Lung (tissue), 11 donors: ENCODE measurements at regions not wholly inside any gene's neighbourhood (a gene's known extent, or its start where the extent isn't known, plus 50 kb on each side); places are given as distances from the start of the nearest gene placed in this dataset.

Experiments used
- ATAC-seq: fragments of 200-7000 bp; cut with Tn5 transposase; one replicate; pipeline ENCODE4 v1.9.1; 2020; ENCODE audit warnings: moderate number of reproducible peaks; ENCODE audit not compliant: insufficient read depth, low FRiP score
- DNase-seq, 3 donors: peaks; one replicate each; pipeline ENCODE4 v3.0.0-alpha.2; 2013 to 2017
- H3K27ac ChIP-seq, 2 donors: one replicate each; pipeline ENCODE4 v1.5.1; 2013; ENCODE audit warnings: mild to moderate bottlenecking in 2 of 2, moderate library complexity in 2 of 2, control low read depth in 1 of 2, inconsistent platforms in 1 of 2, low read depth in 1 of 2, low read length in 1 of 2
- H3K27me3 ChIP-seq, 3 donors: one replicate each; pipeline ENCODE4 v1.5.1; 2013; ENCODE audit warnings: low read length in 2 of 3; ENCODE audit not compliant: control insufficient read depth in 3 of 3, insufficient read depth in 3 of 3
- H3K36me3 ChIP-seq, 4 donors: one replicate each; pipeline ENCODE4 v1.5.1; 2013; ENCODE audit warnings: low read length in 4 of 4, mild to moderate bottlenecking in 1 of 4, moderate library complexity in 1 of 4; ENCODE audit not compliant: control insufficient read depth in 4 of 4, insufficient read depth in 4 of 4
- H3K4me1 ChIP-seq, 5 donors: one replicate each; pipeline ENCODE4 v1.5.1; 2013; ENCODE audit warnings: low read length in 5 of 5, mild to moderate bottlenecking in 2 of 5, moderate library complexity in 1 of 5; ENCODE audit not compliant: control insufficient read depth in 5 of 5, insufficient read depth in 5 of 5
- H3K4me3 ChIP-seq: one replicate; pipeline ENCODE4 v1.5.1; 2013; ENCODE audit warnings: mild to moderate bottlenecking, control low read depth, moderate library complexity
- H3K9ac ChIP-seq, 2 donors: one replicate each; pipeline ENCODE4 v1.5.1; 2013; ENCODE audit warnings: low read length in 2 of 2, control low read depth in 1 of 2; ENCODE audit not compliant: insufficient read depth in 1 of 2
- H3K9me3 ChIP-seq, 4 donors: one replicate each; pipeline ENCODE4 v1.5.1; 2013; ENCODE audit warnings: low read length in 3 of 4, mild to moderate bottlenecking in 1 of 4, moderate library complexity in 1 of 4; ENCODE audit not compliant: control insufficient read depth in 4 of 4, insufficient read depth in 3 of 4
- WGBS, 2 donors: extraction: QIAGEN DNeasy Blood & Tissue Kit; methylation state at CpG; one replicate each; pipeline ENCODE4 v1.1.7; 2013; 5-methylcytosine and 5-hydroxymethylcytosine counted together
- TF ChIP-seq, protein P1 (sequence below): IDR thresholded peaks from 2 replicates; pipeline ENCODE4 v1.5.1; 2012; ENCODE audit warnings: mild to moderate bottlenecking; ENCODE audit errors: control extremely low read depth, extremely low read depth
- donor health status: control.
- donor health status: control.
- donor health status: Bipolar disorder and iron deficiency.
- donor health status: healthy.
- donor health status: DM: yes; HTN: yes; CAD: no.

DNA sequence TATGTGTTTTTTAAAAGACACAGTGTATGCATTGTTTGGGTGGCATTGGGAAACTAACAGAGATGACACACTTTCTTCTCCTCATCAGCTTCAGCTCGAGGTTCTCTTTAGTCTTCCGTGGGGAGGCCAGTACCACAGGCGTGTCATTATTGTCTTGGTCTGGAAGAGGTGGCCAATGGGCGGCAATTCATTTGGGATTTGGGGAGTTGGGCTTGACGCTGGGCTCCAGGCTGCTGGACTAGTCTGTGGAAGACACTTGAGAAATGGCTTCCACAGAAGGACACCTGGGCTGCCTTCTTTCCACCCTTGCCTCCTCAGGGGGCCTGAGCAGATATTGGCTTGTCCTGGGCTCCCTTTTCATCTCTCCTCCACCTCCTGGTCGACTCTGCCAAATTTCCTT, 192.2 kb downstream of the SH2D4B start:
- no peak overlapping the region for H3K27ac ChIP-seq
- TF ChIP-seq, protein P1, sequence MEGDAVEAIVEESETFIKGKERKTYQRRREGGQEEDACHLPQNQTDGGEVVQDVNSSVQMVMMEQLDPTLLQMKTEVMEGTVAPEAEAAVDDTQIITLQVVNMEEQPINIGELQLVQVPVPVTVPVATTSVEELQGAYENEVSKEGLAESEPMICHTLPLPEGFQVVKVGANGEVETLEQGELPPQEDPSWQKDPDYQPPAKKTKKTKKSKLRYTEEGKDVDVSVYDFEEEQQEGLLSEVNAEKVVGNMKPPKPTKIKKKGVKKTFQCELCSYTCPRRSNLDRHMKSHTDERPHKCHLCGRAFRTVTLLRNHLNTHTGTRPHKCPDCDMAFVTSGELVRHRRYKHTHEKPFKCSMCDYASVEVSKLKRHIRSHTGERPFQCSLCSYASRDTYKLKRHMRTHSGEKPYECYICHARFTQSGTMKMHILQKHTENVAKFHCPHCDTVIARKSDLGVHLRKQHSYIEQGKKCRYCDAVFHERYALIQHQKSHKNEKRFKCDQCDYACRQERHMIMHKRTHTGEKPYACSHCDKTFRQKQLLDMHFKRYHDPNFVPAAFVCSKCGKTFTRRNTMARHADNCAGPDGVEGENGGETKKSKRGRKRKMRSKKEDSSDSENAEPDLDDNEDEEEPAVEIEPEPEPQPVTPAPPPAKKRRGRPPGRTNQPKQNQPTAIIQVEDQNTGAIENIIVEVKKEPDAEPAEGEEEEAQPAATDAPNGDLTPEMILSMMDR: no peak
- no peaks in the 10 kb centered on the region for H3K36me3 ChIP-seq
- ATAC-seq (no peak), DNase-seq (no peak)
- H3K9me3 ChIP-seq: no peaks in the 10 kb centered on the region
- H3K4me3 ChIP-seq: no peak overlapping the region
- H3K4me1 ChIP-seq: no peaks in the 10 kb centered on the region
- no peak overlapping the region for H3K9ac ChIP-seq
- 68 to 78% methylated on average over 6 of the region's 6 CpGs for WGBS, 2 donors
- no peaks in the 10 kb centered on the region for H3K27me3 ChIP-seq

DNA sequence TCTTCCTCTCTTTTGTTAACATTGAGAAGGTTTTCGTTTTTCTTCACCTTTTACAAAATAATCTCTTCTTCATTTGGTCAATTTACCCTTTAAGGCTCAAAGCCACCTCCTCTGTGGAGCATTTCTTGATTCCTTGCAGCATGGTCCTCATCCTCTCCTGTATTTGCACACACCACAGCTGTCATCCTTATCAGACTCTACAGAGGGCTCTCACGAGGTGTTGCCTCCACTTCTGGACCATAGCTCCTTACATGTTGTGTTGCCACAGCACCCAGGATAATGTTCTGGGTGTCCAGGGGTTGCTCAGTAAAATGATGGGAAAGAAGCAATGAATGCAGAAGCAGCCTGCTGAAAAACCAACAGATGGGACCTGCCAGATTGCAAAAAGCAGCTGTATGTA, 192.8 kb downstream of the SH2D4B start:
- Histone ChIP-seq H3K9me3 (no peaks in the 10 kb centered on the region), H3K4me1 (no peaks in the 10 kb centered on the region), H3K4me3 (no peak overlapping the region), H3K36me3 (no peaks in the 10 kb centered on the region), H3K27ac (no peak overlapping the region), H3K27me3 (no peaks in the 10 kb centered on the region), H3K9ac (no peak overlapping the region)
- 37 to 59% methylated on average over 2 of the region's 2 CpGs for WGBS, 2 donors
- ATAC-seq (no peak), DNase-seq (no peak)
- TF ChIP-seq, protein P1: no peak

DNA sequence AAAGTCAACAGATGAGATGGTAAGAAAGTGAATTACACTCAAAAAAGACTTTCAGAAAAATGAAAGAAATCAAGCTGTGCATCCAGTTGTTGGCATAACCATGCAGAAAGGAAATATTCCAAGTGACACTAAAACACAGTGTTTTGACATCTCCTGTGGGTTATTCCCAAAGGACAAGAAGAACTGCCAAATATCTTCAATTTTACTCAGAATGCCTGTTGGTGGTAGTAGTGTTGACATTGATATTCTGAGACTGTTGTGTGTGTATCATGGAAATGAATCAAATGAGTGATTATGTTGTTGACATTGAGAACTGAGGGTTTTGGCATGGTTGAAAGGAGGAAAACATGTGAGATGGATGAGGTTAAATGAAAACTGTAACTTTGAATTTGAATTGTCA, 196.9 kb downstream of the SH2D4B start:
- ATAC-seq (no peak), DNase-seq (no peak)
- Histone ChIP-seq H3K27me3 (no peaks in the 10 kb centered on the region), H3K36me3 (no peaks in the 10 kb centered on the region), H3K9ac (no peak overlapping the region), H3K4me1 (no peaks in the 10 kb centered on the region), H3K27ac (no peak overlapping the region), H3K4me3 (no peak overlapping the region), H3K9me3 (no peaks in the 10 kb centered on the region)
- TF ChIP-seq, protein P1: no peak

DNA sequence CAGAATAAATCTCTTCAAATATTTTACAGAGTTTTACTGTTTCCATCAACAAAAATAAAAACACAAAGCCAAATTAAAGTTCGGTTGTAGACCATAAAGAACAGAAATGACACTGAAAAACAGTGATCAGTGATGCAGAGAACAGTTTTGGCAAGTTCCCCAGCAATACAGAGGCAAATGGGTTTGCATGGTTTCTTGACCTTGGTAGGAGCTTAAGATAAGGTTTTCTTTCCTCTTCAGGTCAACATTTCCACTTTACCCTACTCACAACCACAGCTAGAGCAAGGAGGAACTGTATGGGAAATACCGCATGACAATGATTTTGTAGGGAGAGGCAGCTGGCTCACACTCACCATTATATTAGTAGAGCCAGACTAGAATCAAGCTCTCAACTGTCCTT, 199.5 kb downstream of the SH2D4B start:
- H3K4me1 ChIP-seq: no peaks in the 10 kb centered on the region
- H3K27ac ChIP-seq: no peak overlapping the region
- TF ChIP-seq, protein P1: no peak
- no peaks in the 10 kb centered on the region for H3K27me3 ChIP-seq
- no peak overlapping the region for H3K9ac ChIP-seq
- WGBS, 2 donors: 82 to 87% methylated on average over 2 of the region's 2 CpGs
- DNase-seq (no peak), ATAC-seq (no peak)
- H3K9me3 ChIP-seq: peaks cover 0 to 2% (median 0%) of the 10 kb centered on the region in 4 donors
- no peaks in the 10 kb centered on the region for H3K36me3 ChIP-seq
- no peak overlapping the region for H3K4me3 ChIP-seq
